SK-N-SH (cell line): ENCODE measurements at regions not wholly inside any gene's neighbourhood (a gene's known extent, or its start where the extent isn't known, plus 50 kb on each side); places are given as distances from the start of the nearest gene placed in this dataset.

Experiments
- CTCF ChIA-PET: fragments of 300-600, 350-600 bp; formaldehyde crosslinking; extraction: SDS; loops from one replicate; lab custom pipeline; 2021; lab: Yijun Ruan, JAX
- POLR2A ChIA-PET: fragments of 350-600 bp; sonication (Branson Sonifier 250); formaldehyde crosslinking; extraction: SDS; loops from one replicate; lab custom pipeline; 2020; ENCODE audit warnings: antibody characterized with exemption, inconsistent platforms; lab: Yijun Ruan, JAX
- DNase-seq: peaks from one replicate; pipeline ENCODE4 v3.0.0; 2012
- H2AFZ ChIP-seq: fragments of 200-600 bp; sonication (generic); 2 replicates; pipeline ENCODE4 v1.8.1; 2016; ENCODE audit warnings: antibody characterized with exemption, mild to moderate bottlenecking, low read depth
- H3F3A ChIP-seq: fragments of 200-600 bp; sonication (generic); replicated peaks from 2 replicates; pipeline ENCODE3; 2016; ENCODE audit warnings: antibody characterized with exemption, mild to moderate bottlenecking; ENCODE audit not compliant: insufficient read depth
- H3K27ac ChIP-seq, 2 experiments: fragments of 200-500 bp in 1 of 2; fragments of 200-600 bp in 1 of 2; sonication (Bioruptor generic) in 1 of 2; sonication (generic), shearing (Covaris generic) in 1 of 2; 2 replicates each; pipeline versions ENCODE4 v1.5.1 to v1.6.1; 2014 to 2016; ENCODE audit warnings: low read depth in 2 of 2, inconsistent platforms in 1 of 2, low read length in 1 of 2, mild to moderate bottlenecking in 1 of 2, mixed read lengths in 1 of 2
- H3K27me3 ChIP-seq: fragments of 200-600 bp; sonication (generic), shearing (Covaris generic); 2 replicates; pipeline ENCODE4 v1.6.1; 2016; ENCODE audit warnings: mixed run types; ENCODE audit not compliant: insufficient read depth
- H3K36me3 ChIP-seq, 2 experiments: fragments of 200-500 bp in 1 of 2; fragments of 200-600 bp in 1 of 2; sonication (Bioruptor generic) in 1 of 2; sonication (generic) in 1 of 2; replicated peaks in 1 of 2; 2 replicates each; pipeline versions ENCODE3 to v1.5.1; 2014 to 2016; ENCODE audit warnings: low read length in 1 of 2, mild to moderate bottlenecking in 1 of 2; ENCODE audit not compliant: insufficient read depth in 2 of 2, control insufficient read depth in 1 of 2
- H3K4me1 ChIP-seq, 2 experiments: fragments of 200-500 bp in 1 of 2; fragments of 200-600 bp in 1 of 2; sonication (Bioruptor generic) in 1 of 2; sonication (generic), shearing (Covaris generic) in 1 of 2; 2 replicates each; pipeline versions ENCODE4 v1.5.1 to v1.6.1; 2014 to 2016; ENCODE audit warnings: low read depth in 1 of 2, low read length in 1 of 2, mixed run types in 1 of 2; ENCODE audit not compliant: insufficient read depth in 2 of 2, control insufficient read depth in 1 of 2
- H3K4me2 ChIP-seq: fragments of 200-600 bp; sonication (generic), shearing (Covaris generic); 2 replicates; pipeline ENCODE4 v1.6.1; 2017; ENCODE audit warnings: mixed run types
- H3K4me3 ChIP-seq, 2 experiments: fragments of 200-500 bp in 1 of 2; fragments of 200-600 bp in 1 of 2; sonication (Bioruptor generic) in 1 of 2; sonication (generic), shearing (Covaris generic) in 1 of 2; 2 replicates each; pipeline versions ENCODE4 v1.5.1 to v1.8.1; 2014 to 2016; ENCODE audit warnings: low read depth in 2 of 2, inconsistent platforms in 1 of 2, low read length in 1 of 2, mild to moderate bottlenecking in 1 of 2, mixed read lengths in 1 of 2, moderate library complexity in 1 of 2
- H3K79me2 ChIP-seq: fragments of 200-600 bp; sonication (generic); 2 replicates; pipeline ENCODE4 v1.8.1; 2017; ENCODE audit warnings: mild to moderate bottlenecking; ENCODE audit not compliant: insufficient read depth
- H3K9ac ChIP-seq: fragments of 200-600 bp; sonication (generic); 2 replicates; pipeline ENCODE4 v1.6.1; 2017; ENCODE audit warnings: mixed run types
- H3K9me2 ChIP-seq: fragments of 200-600 bp; sonication (generic); 2 replicates; pipeline ENCODE4 v1.6.1; 2017; ENCODE audit warnings: mixed run types
- H3K9me3 ChIP-seq: fragments of 200-600 bp; sonication (generic); 2 replicates; pipeline ENCODE4 v1.6.1; 2017; ENCODE audit warnings: mixed run types, mild to moderate bottlenecking, moderate library complexity
- H4K20me1 ChIP-seq: fragments of 200-600 bp; sonication (generic); 2 replicates; pipeline ENCODE4 v1.6.1; 2017; ENCODE audit warnings: mild to moderate bottlenecking, mixed run types; ENCODE audit not compliant: insufficient read depth
- CHD2 ChIP-seq: fragments of 150-350 bp; IDR thresholded peaks from 2 replicates; pipeline ENCODE4 v1.6.1; 2018; ENCODE audit warnings: low read length; ENCODE audit not compliant: partially characterized antibody
- FOSL2 ChIP-seq: IDR thresholded peaks from 2 replicates; pipeline ENCODE4 v1.4.0; 2012; ENCODE audit warnings: low read depth, mild to moderate bottlenecking, moderate library complexity, borderline replicate concordance
- FOXJ3 ChIP-seq: sonication (generic); formaldehyde crosslinking; IDR thresholded peaks from 2 replicates; pipeline ENCODE4 v1.5.1; 2020; ENCODE audit warnings: mild to moderate bottlenecking, missing genetic modification reagents
- MEF2A ChIP-seq: IDR thresholded peaks from 2 replicates; pipeline ENCODE4 v1.4.0; 2012; ENCODE audit warnings: low read depth, borderline replicate concordance
- NFIC ChIP-seq: IDR thresholded peaks from 2 replicates; pipeline ENCODE4 v1.4.0; 2012; ENCODE audit warnings: borderline replicate concordance
- POLR2AphosphoS5 ChIP-seq: IDR thresholded peaks from 2 replicates; pipeline ENCODE4 v1.6.1; 2012; ENCODE audit warnings: low read depth, low read length
- RFX5 ChIP-seq: IDR thresholded peaks from 2 replicates; pipeline ENCODE4 v1.6.1; 2012; ENCODE audit warnings: mild to moderate bottlenecking, improper control_type of control experiment, low read length
- TAF1 ChIP-seq: IDR thresholded peaks from 2 replicates; pipeline ENCODE4 v1.6.1; 2012; ENCODE audit warnings: low read depth, mild to moderate bottlenecking, low read length, moderate library complexity, borderline replicate concordance
- USF2 ChIP-seq: fragments of 150-350 bp; IDR thresholded peaks from 2 replicates; pipeline ENCODE4 v1.6.1; 2017; ENCODE audit warnings: antibody characterized with exemption, low read length, low read depth, borderline replicate concordance
- WGBS: methylation state at CpG from one replicate; pipeline ENCODE4 v1.1.6; 2017; ENCODE audit warnings: low lambda C conversion rate; 5-methylcytosine and 5-hydroxymethylcytosine counted together
- TF ChIP-seq, protein P1 (sequence below): IDR thresholded peaks from 2 replicates; pipeline ENCODE4 v1.4.0; 2012; ENCODE audit warnings: low read depth
- TF ChIP-seq, protein P2 (sequence below): IDR thresholded peaks from 2 replicates; pipeline ENCODE4 v1.4.0; 2012; ENCODE audit warnings: low read depth, borderline replicate concordance
- TF ChIP-seq, protein P3 (sequence below): IDR thresholded peaks from 2 replicates; pipeline ENCODE4 v1.6.1; 2012; ENCODE audit warnings: mild to moderate bottlenecking, low read depth, low read length, moderate library complexity
- TF ChIP-seq, protein P4 (sequence below): fragments of 150-350 bp; IDR thresholded peaks from 2 replicates; pipeline ENCODE4 v1.6.1; 2016; ENCODE audit warnings: mild to moderate bottlenecking, low read depth, low read length

GRCh38 chr2:108080177-108080576 lies 93.9 kb downstream of the SLC5A7 start:
- Histone ChIP-seq H3K9ac (no peak overlapping the region), H3K79me2 (no peaks in the 10 kb centered on the region), H3K4me2 (no peak overlapping the region), H3K27me3 (no peaks in the 10 kb centered on the region), H3F3A (no peaks in the 10 kb centered on the region), H4K20me1 (no peaks in the 10 kb centered on the region), H3K4me3 (no peak overlapping the region), H3K9me3 (no peaks in the 10 kb centered on the region), H3K4me1 (no peaks in the 10 kb centered on the region), H2AFZ (no peak overlapping the region), H3K27ac (no peak overlapping the region), H3K9me2 (no peaks in the 10 kb centered on the region), H3K36me3 (no peaks in the 10 kb centered on the region)
- WGBS, result 79% methylated on average over 1 of the region's 1 CpG
- POLR2A ChIA-PET, result no interaction called here
- TF ChIP-seq, protein P1, sequence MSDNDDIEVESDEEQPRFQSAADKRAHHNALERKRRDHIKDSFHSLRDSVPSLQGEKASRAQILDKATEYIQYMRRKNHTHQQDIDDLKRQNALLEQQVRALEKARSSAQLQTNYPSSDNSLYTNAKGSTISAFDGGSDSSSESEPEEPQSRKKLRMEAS, result no peak
- TF ChIP-seq USF2 (no peak), FOSL2 (no peak), FOXJ3 (CRISPR knock-in tag) (no peak), CHD2 (no peak), RFX5 (no peak)
- TF ChIP-seq, protein P2, sequence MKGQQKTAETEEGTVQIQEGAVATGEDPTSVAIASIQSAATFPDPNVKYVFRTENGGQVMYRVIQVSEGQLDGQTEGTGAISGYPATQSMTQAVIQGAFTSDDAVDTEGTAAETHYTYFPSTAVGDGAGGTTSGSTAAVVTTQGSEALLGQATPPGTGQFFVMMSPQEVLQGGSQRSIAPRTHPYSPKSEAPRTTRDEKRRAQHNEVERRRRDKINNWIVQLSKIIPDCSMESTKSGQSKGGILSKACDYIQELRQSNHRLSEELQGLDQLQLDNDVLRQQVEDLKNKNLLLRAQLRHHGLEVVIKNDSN, result no peak
- TF ChIP-seq, protein P3, sequence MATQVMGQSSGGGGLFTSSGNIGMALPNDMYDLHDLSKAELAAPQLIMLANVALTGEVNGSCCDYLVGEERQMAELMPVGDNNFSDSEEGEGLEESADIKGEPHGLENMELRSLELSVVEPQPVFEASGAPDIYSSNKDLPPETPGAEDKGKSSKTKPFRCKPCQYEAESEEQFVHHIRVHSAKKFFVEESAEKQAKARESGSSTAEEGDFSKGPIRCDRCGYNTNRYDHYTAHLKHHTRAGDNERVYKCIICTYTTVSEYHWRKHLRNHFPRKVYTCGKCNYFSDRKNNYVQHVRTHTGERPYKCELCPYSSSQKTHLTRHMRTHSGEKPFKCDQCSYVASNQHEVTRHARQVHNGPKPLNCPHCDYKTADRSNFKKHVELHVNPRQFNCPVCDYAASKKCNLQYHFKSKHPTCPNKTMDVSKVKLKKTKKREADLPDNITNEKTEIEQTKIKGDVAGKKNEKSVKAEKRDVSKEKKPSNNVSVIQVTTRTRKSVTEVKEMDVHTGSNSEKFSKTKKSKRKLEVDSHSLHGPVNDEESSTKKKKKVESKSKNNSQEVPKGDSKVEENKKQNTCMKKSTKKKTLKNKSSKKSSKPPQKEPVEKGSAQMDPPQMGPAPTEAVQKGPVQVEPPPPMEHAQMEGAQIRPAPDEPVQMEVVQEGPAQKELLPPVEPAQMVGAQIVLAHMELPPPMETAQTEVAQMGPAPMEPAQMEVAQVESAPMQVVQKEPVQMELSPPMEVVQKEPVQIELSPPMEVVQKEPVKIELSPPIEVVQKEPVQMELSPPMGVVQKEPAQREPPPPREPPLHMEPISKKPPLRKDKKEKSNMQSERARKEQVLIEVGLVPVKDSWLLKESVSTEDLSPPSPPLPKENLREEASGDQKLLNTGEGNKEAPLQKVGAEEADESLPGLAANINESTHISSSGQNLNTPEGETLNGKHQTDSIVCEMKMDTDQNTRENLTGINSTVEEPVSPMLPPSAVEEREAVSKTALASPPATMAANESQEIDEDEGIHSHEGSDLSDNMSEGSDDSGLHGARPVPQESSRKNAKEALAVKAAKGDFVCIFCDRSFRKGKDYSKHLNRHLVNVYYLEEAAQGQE, result no peak
- CTCF ChIA-PET, result interaction anchor here (1.0 to 1.2 kb wide), 2 partner anchors 10 to 90 kb away, joined by 3 to 4 read pairs; no protein-coding TSS in a partner anchor
- no peak for DNase-seq

- Histone ChIP-seq H3K4me3 (no peak overlapping the region), H3F3A (no peaks in the 10 kb centered on the region), H3K9me2 (no peaks in the 10 kb centered on the region), H2AFZ (no peak overlapping the region), H3K79me2 (no peaks in the 10 kb centered on the region), H3K9me3 (no peaks in the 10 kb centered on the region), H4K20me1 (no peaks in the 10 kb centered on the region), H3K4me1 (no peaks in the 10 kb centered on the region), H3K36me3 (no peaks in the 10 kb centered on the region), H3K27ac (no peak overlapping the region), H3K27me3 (no peaks in the 10 kb centered on the region), H3K4me2 (no peak overlapping the region), H3K9ac (no peak overlapping the region)
- 43% methylated on average over 1 of the region's 1 CpG for WGBS
- CTCF ChIA-PET, result no interaction called here
- DNase-seq, result no peak
- TF ChIP-seq TAF1 (no peak), NFIC (no peak), POLR2AphosphoS5 (no peak), MEF2A (no peak)
- TF ChIP-seq, protein P2, result no peak
- TF ChIP-seq, protein P4, sequence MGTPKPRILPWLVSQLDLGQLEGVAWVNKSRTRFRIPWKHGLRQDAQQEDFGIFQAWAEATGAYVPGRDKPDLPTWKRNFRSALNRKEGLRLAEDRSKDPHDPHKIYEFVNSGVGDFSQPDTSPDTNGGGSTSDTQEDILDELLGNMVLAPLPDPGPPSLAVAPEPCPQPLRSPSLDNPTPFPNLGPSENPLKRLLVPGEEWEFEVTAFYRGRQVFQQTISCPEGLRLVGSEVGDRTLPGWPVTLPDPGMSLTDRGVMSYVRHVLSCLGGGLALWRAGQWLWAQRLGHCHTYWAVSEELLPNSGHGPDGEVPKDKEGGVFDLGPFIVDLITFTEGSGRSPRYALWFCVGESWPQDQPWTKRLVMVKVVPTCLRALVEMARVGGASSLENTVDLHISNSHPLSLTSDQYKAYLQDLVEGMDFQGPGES, result no peak
- POLR2A ChIA-PET, result no interaction called here
These were observed 96.7 kb downstream of the SLC5A7 start for GRCh38 chr2:108082978-108083377.
